DMS 273 (cell line): ENCODE measurements at regions not wholly inside any gene's neighbourhood (a gene's known extent, or its start where the extent isn't known, plus 50 kb on each side); places are given as distances from the start of the nearest gene placed in this dataset.
A peak's percentile ranks its signal among the peaks of the same experiment; 100 is the strongest.
"Not testable (repeated sequence)": the region's sequence is repeated elsewhere in the genome, so short reads cannot be mapped to it uniquely, and the experiment has no call there.

Experiments
- DNase-seq: peaks from one replicate; lab custom pipeline; 2025; ENCODE audit not compliant: unreplicated experiment; lab: John Stamatoyannopoulos, UW

DNA sequence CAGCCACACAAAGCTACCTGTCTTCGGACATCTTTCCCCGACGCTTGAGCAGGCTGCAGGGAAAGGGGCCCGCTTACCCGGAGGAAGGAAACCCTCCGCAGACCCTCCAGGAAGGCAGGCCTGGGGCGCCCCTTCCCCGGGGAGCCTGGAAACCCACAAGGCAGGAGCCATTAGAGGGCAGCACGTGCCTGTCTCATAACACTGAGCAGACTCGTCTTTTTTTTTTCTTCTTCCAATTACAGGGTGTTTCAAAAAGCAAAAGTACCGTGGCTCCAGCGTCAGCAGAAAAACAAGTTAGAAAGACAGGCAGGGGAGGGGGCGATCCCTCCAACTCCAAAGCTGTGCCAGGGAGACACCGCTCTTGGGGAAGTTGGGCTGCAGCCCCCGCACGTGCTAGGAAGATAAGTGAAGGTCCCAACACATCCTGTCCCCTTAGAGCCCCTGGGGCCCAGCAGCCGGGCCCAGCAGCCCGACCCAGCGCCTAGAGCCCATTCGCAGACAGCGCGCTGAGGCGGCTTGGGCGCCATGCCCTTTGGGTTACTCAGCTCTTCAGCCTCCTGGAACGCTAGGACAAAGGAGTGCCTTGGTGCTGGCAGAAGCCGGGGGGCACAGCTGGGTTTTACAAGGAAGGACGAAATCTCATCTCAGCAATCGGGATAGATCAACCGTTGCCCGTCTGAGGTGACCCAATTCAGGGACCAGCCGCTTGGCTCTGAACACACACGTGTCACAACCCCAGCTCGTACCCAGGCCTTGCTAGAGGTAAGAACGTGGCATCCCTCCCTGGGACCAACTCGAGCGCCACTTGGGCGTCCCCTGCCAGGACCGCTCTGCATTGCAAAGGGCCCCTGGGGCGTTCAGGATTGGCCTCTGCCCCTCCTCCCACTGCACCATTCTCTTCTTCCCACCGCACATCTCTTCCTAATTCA, 136.3 kb downstream of the LY86 start:
- DNase-seq = peak; percentile 77

DNA sequence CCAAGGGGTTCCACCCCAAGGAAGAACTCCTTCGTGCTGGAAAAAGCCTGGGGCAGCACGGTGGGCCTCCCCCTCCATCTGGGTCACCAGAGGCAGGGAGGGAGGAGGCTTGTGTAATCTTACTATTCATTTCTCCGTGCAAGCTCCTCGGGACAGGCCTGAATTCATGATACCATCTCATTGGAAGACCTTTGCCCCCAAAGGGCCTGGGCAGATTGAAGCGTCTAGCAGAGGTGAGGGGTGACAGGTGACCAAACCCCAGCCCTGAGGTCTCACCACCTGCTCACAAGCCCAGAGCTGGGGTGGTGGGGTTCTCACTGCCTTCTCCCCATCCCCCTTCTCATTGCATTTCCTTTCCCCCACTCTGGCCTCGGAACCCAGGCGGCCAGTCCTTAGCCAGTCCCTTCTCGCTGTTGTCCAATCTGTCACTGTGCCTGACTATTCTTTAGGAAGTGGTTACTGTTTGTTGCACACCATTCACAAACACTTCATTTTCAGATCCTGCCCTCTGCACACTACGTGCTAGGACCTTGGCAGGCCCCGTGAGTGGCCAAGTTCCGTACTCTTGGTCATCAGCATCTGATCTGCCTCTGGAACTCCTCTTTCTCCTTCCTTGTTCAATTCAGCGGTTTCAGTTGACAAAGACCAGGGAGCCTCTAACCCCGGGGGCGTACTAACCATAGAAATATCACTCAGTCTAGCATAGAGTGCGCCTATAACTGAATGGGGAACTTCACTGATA, 137.1 kb downstream of the LY86 start:
- no peak for DNase-seq

DNA sequence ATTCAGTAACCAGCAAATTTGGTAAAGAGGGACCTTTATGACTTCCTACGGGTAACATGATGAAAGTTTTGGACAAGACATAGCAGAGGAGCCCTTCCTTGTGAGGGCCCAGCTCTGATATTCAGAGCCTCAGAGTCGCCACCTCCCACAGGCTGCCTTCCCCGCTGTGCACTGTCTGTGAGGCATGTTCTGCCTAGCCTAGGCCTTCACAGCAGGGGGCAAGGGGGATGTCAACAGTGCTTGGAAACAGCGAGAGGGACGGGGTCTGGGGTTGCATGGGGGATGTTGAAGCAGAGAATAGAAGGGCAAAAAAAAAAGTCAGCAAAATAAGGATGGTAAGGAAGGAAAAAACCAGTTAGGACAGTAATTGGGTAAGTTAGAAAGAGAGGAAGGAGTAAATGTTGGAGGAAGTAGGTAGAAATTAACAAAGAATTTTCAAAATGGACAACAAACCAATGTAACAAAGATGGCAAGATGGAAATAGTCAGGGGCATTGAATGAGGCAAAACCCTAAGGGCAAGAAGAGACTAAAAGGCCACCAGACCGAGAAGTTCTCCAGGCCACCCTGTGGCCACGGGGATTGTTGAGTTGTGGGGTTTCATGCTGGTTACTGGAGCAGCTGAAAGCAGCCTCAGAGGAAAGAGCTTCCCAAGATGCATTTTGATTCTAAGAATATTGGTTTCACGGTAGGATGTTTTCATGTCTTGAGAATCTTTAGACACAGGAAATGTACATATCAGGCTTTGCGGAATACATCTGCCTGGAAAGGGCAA, 139.8 kb downstream of the LY86 start:
- DNase-seq = no peak

DNA sequence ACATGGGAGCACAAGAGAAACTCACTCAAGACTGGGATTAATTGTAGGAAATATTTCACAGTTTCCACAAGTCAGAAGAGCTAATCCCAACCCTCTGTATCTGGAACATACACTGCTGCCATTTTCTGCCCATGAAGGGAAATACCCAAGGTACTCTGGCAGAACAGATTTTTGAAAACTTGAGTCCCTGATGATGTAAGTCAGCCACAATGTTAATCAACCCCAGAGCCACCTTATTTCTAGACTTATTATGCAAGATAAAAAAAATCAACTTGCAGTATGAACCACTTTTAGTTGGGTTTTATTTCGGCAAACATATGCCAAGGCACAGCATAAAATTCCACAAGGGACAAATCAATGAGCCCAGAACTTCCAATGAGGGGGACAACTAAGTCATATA, 141.5 kb downstream of the LY86 start:
- no peak for DNase-seq

DNA sequence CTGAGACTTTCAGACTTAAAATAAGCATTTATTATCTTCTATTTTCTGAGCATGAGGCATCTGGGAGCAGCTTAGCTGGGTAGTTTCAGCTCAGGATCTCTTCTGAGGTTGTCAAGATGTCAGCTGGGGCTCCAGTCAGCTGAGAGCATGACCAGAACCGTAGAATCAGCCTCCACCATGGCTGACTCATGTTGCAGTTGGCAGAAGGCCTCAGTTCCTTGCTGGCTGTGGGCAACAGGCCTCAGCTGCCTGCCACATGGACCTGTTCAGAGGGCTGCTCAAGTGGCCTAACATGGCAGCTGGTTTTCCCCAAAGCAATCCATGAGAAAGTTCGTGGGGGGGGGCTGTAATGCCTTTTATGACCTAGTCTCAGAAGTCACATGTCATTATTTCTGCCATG, 142.3 kb downstream of the LY86 start:
- DNase-seq = peak; percentile 61

DNA sequence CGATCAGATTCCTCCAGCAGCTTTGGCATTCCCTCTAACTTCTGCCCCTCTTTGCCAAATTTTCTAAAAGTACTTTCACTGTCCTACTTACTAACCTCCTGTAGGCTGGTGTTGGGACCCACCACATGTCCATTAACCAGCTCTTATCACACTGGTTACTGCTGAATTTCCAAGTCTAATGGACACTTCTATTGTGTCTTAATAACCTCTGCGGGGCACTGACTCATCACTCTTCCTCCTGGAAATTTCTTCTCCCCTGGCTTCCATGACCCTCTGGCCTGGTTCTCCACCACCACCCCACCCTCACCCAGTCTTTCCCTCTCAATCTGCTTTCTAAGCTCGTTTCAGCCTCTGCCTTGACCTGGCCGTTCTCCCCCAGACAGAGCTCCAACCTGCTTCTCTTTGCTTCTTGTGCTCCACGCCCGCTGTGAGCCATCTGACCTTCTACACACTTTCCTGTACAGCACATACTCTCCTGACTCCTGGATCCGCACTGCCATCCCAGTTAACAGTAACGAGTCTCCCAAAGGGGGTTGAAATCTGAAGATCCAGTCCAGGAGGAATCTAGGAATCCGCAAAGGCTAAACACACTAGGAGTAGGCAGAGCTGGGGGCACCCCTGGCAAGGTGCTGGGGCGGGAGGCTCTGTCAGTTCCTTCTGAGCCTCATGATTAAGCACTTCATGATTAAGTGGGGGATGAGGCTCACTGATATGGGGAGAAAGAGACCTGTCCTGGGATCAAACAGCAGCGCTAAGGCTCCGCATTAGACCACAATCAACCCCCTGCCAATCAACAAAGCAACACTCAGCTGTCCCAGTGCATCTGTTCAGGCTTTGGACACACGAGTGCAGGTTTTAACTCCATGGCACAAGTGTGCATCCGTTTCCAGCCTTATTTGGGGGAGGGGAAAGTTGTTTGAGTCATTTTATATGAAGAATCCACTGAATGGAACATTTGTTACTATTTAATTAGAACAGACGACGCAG, 146.3 kb downstream of the LY86 start:
- peak; percentile 23 for DNase-seq

DNA sequence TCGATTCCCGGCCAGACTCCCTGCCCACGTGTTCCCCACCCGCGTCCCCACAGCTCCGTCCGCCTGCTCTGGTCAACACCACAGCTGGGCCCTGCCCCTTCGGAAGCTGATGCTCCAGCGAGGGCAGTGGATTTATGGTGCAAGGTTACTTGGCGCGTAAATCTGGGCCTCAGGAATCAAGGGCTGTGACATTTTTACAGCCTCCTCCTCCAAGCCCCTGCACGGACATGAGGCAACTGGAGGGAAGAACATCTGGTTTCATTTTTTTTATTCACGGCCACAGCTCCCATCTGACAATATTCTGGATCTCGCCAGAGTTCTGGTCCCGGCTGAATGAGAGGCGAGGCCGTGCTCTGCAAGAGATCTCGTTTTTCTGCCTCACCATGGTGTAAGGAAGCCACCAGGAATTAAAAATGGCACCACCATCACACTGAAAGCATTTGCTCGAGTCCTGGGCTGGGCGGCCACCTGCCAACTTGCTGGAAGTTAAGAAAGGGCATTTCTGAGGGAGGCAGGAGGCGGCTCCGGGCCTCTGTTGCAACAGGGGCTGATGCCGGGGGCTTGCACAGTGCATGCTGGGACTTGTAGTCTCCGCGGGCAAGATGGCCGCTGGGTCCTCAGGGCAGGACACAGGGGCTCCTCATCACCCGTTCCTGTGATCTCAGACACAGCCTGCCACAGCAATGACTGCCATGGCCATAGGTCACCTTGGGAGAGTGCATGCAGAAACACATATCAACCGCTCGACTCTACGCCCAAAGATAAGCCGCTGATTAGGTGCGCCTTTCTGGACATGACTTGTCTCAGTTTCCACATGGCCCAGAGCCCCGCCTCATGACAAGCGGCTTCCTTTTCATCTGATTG, 148.5 kb downstream of the LY86 start:
- DNase-seq = peak; percentile 13

DNA sequence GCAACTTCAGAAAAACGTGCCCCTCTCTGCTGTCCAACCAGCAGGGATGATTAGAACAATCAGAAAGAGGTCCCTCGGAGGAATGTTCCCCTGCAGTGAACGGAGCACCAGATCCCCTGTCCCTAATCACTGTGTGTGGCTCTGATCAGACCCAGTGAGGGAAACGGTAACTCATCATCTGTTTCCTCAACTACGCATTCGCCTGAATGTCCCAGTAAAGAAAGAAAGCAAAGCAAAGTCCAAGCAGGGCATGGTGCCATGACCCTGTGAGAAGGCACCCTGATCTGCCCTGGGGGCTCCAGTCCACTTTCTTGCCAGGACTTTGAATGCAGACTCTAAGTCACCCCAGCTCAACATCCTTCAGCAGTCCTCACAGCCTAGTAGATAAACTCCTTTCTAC, 149.2 kb downstream of the LY86 start:
- DNase-seq = no peak

DNA sequence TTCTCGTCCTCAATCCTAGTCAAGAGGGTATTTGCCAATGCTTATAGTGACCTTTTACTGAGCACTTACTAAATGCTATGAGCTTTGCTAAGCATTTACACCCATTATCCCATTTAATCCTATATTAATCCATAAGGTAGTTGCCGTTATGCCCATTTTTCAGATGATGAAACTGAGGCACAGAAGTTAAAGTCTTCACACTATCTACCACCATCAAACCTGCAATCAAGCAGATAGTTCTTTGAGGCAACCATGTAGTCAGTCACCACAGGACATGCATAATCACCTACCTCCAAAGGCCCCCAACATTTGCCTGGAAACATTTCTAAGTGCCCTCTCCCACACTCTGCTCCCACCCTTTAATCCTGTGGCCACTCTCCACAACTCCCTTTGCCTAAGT, 149.6 kb downstream of the LY86 start:
- no peak for DNase-seq

DNA sequence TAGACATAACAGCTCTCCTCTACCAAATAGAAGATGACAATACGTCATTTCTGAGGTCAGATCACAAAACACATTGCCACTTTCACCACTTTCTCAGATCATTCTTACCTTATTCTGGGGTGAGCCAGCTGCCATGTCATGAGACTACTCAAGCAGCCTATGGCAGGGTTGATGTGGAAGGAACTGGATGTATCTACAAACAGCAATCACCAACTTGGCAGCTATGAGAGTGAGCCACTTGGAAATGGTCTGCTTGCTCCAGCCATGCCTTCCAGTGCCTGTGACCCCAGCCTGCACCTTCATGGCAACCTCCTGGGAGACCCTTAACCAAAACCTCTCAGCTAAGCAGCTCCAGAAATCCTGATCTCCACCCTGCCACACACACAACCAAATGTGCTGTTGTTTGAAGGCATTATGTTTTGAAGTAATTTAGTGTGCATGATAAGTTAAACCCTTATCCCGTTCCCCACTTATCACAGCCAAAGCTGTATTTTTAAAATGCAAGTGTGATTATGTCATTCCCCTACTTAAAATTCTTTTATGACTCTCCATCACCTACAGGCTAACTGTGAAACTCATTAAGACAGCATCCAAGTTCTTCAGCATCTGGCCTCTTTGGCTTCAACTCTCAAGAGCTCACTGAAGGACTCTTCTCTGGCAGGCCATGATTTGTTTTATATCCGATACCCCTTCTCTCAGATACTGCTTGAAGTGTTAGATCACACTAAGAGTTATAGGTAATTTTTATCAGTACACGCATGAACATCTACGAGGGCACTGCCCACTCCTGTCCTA, 150.6 kb downstream of the LY86 start:
- DNase-seq = peak; percentile 48

DNA sequence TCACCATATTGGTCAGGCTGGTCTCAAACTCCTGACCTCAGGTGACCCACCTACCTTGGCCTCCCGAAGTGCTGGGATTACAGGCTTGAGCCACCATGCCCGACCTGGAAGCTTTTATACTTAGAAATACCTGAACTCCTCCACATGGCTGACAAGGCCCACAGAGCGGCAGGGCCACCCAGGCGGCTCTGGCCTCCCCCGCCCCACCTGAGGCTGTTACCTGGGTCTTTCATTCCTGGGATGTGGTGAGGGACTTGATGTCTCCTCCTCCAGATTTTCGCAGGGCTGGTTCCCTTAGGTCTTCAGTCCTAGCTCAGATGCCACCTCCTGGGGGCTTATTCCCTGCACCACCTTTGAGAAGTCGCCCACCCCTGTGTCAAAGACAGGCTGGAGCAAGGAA, 152.1 kb downstream of the LY86 start:
- no peak for DNase-seq

DNA sequence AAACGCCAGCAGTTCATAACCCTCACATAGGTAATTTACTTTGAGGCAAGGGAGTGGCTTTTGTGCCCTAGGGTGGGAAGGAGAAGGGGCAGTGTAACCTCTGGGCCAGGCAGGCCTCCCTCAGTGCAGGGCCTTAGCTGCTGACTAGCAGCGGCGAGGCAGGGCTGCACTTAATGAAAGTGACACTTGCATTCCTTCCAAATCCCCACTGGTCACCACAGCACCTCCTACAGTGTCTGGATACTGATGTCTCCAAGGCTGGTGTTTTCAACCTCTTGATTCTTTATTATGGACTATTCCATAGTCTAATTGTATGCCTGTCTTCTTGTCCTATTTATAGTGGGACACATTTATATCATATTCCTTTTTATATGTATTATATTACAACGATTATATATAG, 152.7 kb downstream of the LY86 start:
- no peak for DNase-seq

DNA sequence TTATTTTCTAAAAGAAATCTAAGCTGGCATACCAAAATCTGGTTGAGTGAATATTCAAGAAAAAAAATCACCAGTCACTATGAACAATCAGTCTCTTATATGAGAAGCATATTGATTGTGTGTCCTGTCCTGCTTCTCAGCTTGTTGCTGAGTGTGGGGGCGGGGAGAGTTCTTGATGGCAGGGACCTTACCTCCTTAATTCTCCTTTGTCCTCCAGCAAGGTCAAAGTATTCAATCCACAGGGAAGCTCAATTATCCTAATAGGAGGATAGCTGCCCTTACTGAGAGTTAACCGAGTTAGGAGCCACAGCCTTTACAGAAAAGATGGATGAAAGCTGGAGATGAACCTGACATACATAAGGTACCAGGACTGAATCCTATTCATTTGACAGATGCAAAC, 154.0 kb downstream of the LY86 start:
- no peak for DNase-seq

DNA sequence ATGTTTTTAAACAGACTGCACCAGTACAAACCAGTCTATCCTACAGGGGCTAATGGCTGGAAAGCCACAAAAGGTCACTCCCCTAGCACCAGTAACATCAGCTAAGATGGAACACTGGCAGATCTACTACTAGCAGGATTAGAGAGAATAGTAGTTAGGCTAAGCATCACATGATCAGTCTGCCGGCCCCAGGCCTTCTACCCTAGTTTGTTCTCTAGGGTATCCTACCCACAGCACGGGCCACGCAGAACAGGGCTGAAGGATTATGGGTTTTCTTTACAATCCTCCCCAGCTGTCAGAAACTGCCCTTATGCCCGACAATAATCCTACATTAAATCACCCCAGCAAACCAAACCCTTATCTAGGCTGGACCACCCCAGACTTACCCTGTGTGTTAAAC, 156.0 kb downstream of the LY86 start:
- no peak for DNase-seq

DNA sequence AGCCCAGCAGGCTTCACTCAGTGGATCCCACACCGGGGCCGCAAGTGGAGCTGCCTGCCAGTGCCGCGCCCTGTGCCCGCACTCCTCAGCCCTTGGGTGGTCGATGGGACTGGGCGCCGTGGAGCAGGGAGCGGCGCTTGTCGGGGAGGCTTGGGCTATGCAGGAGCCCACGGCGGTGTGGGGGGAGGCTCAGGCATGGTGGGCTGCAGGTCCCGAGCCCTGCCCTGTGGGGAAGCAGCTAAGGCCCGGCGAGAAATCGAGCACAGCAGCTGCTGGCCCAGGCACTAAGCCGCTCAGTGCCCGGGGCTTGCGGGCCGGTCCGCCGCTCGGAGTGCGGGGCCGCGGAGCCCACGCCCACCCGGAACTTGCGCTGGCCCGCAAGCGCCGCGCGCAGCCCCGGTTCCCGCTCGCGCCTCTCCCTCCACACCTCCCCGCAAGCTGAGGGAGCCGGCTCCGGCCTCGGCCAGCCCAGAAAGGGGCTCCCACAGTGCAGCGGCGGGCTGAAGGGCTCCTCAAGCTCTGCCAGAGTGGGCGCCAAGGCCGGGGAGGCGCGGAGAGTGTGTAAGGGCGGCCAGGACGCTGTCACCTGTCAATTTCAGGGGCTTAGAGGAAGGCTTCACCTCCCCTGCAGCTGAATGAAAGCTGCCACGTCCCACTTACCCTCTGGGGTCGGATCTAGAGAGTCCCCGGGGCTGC, 157.3 kb downstream of the LY86 start:
- not testable (repeated sequence) for DNase-seq

DNA sequence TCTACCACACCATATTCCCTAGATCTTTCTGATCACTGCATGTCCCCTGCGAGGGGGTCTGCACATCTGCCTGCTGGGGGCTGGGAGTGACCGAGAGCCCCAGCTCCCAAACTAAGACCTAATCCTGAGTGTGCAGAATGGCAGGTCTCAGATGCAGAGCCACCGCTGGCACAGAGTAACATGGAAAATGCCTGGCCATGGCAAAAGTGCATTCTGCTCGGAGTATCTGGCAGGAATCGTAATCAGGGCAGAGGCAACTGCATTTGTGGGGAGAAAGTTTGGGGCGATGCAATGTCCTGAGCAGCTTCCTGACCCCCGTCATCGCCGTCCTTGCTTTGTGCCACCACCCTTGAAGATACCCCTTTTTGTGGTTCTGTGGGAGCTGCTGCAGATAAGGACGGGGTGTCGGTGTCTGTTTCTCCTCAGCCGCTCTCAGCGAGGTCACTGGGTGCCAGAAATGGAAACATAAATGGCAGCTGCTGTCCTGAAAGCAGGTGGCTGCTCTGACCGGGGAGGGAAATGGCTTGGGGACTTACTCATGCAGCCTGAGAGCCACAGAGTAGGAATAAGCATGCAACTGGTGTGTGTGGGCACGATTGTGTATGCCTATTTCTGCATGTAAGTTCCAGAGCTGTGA, 157.9 kb downstream of the LY86 start:
- no peak for DNase-seq

DNA sequence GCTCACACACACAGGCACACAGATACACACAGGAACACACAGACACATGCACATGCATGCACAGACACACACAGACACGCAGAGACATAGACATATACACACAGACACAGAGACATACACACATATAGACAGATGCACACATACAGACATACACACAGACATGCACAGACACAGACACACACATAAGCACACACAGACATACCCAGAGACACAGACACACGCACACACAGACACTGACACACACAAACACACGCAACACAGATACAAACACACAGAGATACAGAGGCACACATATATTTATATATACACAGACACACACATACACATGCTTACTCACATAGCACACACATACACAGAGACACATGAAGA, 158.4 kb downstream of the LY86 start:
- no peak for DNase-seq

DNA sequence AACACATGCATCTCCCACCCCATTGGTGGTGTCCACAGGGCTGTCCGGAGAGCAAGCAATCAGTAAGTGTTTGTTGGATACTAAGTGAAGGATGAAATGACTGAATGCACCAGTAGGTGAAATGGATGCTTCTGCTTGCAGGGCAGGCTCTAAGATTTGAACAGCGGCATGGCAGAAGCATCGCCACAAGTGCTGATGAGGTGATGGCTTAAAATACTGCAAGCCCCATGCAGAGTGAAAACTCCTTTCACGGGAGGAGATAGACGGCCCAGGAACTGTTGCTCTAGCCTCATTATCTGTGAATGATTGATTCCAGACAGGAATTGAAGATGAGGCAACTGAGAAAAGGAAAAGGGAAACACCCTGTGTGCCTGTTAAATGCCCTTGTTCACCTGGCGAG, 158.9 kb downstream of the LY86 start:
- DNase-seq = no peak
